B cell (primary cell): ENCODE measurements at regions not wholly inside any gene's neighbourhood (a gene's known extent, or its start where the extent isn't known, plus 50 kb on each side); places are given as distances from the start of the nearest gene placed in this dataset.
"Not testable (repeated sequence)": the region's sequence is repeated elsewhere in the genome, so short reads cannot be mapped to it uniquely, and the experiment has no call there.

ENCODE experiments used
- ATAC-seq: fragments of 200-7000 bp; cut with Tn5 transposase; one replicate; pipeline ENCODE4 v1.10.0; 2021; ENCODE audit warnings: low read depth, mild to moderate bottlenecking, moderate number of reproducible peaks, moderate library complexity
- CTCF ChIA-PET: fragments of 350-600 bp; sonication (Branson Sonifier 250); formaldehyde crosslinking; loops from one replicate; lab custom pipeline; 2021; ENCODE audit warnings: antibody characterized with exemption, inconsistent platforms; lab: Charles Lee
- POLR2A ChIA-PET: fragments of 350-600 bp; sonication (Branson Sonifier 250); formaldehyde crosslinking; loops from one replicate; lab custom pipeline; 2021; ENCODE audit warnings: antibody characterized with exemption; lab: Charles Lee
- DNase-seq: peaks from one replicate; pipeline ENCODE4 v3.0.0; 2013
- H2AFZ ChIP-seq: 2 replicates; pipeline ENCODE4 v1.6.1; 2012; ENCODE audit warnings: mild to moderate bottlenecking, low read depth, low read length; ENCODE audit not compliant: insufficient read depth, poor library complexity, severe bottlenecking
- H3K27ac ChIP-seq, 2 donors: 1 replicate in 1 of 2; 2 replicates in 1 of 2; pipeline ENCODE4 v1.5.1; 2012 to 2013; ENCODE audit warnings: low read length in 2 of 2, mild to moderate bottlenecking in 2 of 2, moderate library complexity in 1 of 2
- H3K27me3 ChIP-seq, 4 experiments: fragments of 200-600 bp in 1 of 4; sonication (generic) in 1 of 4; replicated peaks in 1 of 4; 1 replicate in 2 of 4; 2 replicates in 2 of 4; pipeline versions ENCODE4 v1.6.1 to v1.7.0; 2013 to 2016; ENCODE audit warnings: low read length in 3 of 4, mild to moderate bottlenecking in 2 of 4, mixed read lengths in 1 of 4, moderate library complexity in 1 of 4; ENCODE audit not compliant: insufficient read depth in 4 of 4, control insufficient read depth in 3 of 4; ENCODE audit errors: control extremely low read depth in 1 of 4
- H3K36me3 ChIP-seq, 2 experiments: replicated peaks in 1 of 2; 1 replicate in 1 of 2; 2 replicates in 1 of 2; pipeline versions ENCODE4 v1.6.1 to v1.7.1; 2013; ENCODE audit warnings: low read length in 1 of 2; ENCODE audit not compliant: insufficient read depth in 2 of 2, control insufficient read depth in 1 of 2; ENCODE audit errors: control extremely low read depth in 1 of 2, extremely low read depth in 1 of 2
- H3K4me1 ChIP-seq, 2 donors: fragments of 200-600 bp in 1 of 2; sonication (generic) in 1 of 2; 1 replicate in 1 of 2; 2 replicates in 1 of 2; pipeline versions ENCODE4 v1.5.1 to v1.6.1; 2013 to 2017; ENCODE audit warnings: low read length in 2 of 2; ENCODE audit not compliant: control insufficient read depth in 2 of 2, insufficient read depth in 2 of 2
- H3K4me2 ChIP-seq: replicated peaks from 2 replicates; pipeline ENCODE3; 2012; ENCODE audit warnings: mild to moderate bottlenecking, low read depth, low read length; ENCODE audit not compliant: poor library complexity, severe bottlenecking
- H3K4me3 ChIP-seq, 5 experiments: fragments of 200-600 bp in 1 of 5; sonication (generic) in 1 of 5; 1 replicate in 3 of 5; 2 replicates in 2 of 5; pipeline versions ENCODE4 v1.5.1 to v1.7.0; 2011 to 2016; ENCODE audit warnings: low read length in 4 of 5, mild to moderate bottlenecking in 4 of 5, low read depth in 2 of 5, control low read depth in 1 of 5, moderate library complexity in 1 of 5; ENCODE audit not compliant: insufficient read depth in 1 of 5; ENCODE audit errors: control extremely low read depth in 1 of 5, extremely low read depth in 1 of 5
- H3K79me2 ChIP-seq: fragments of 200-600 bp; sonication (generic); one replicate; pipeline ENCODE4 v1.6.0; 2016; ENCODE audit warnings: low read length; ENCODE audit not compliant: control insufficient read depth, insufficient read depth
- H3K9ac ChIP-seq: fragments of 200-600 bp; sonication (generic); 2 replicates; pipeline ENCODE4 v1.6.1; 2017; ENCODE audit warnings: mild to moderate bottlenecking, low read length, moderate library complexity
- H3K9me3 ChIP-seq, 3 donors: one replicate each; pipeline versions ENCODE4 v1.6.1 to v1.7.1; 2013; ENCODE audit warnings: low read length in 2 of 3; ENCODE audit not compliant: control insufficient read depth in 2 of 3, insufficient read depth in 1 of 3; ENCODE audit errors: control extremely low read depth in 1 of 3
- H4K20me1 ChIP-seq: 2 replicates; pipeline ENCODE4 v1.6.0; 2012; ENCODE audit warnings: mild to moderate bottlenecking, low read length; ENCODE audit not compliant: insufficient read depth, control insufficient read depth, poor library complexity, severe bottlenecking
- H3K27ac Mint-ChIP-seq: one replicate; pipeline ENCODE4 v1.8.0; 2021; ENCODE audit warnings: mixed read lengths
- H3K27me3 Mint-ChIP-seq: one replicate; pipeline ENCODE4 v1.8.0; 2021; ENCODE audit warnings: mixed read lengths
- H3K4me1 Mint-ChIP-seq: one replicate; pipeline ENCODE4 v1.8.0; 2021; ENCODE audit warnings: mixed read lengths
- H3K4me3 Mint-ChIP-seq: one replicate; pipeline ENCODE4 v1.8.0; 2021; ENCODE audit warnings: mixed read lengths
- H3K9me3 Mint-ChIP-seq: one replicate; pipeline ENCODE4 v1.8.0; 2022; ENCODE audit warnings: mixed read lengths; ENCODE audit not compliant: insufficient read depth
- EZH2 ChIP-seq: IDR thresholded peaks from 2 replicates; pipeline ENCODE4 v1.6.1; 2012; ENCODE audit warnings: borderline replicate concordance, low read depth, mild to moderate bottlenecking, moderate library complexity, low read length; ENCODE audit not compliant: insufficient read depth, poor library complexity, severe bottlenecking
- WGBS: methylation state at CpG from one replicate; pipeline ENCODE4 v1.1.5; 2013; ENCODE audit warnings: missing lambda C conversion rate; ENCODE audit not compliant: insufficient coverage; 5-methylcytosine and 5-hydroxymethylcytosine counted together
- intact Hi-C: fragments of 100-400 bp; cut with micrococcal nuclease; formaldehyde crosslinking; loops from one replicate; pipeline ENCODE4 v1.10.0; 2022
- TF ChIP-seq, protein P1 (sequence below): fragments of 200-600 bp; IDR thresholded peaks from one replicate; pipeline ENCODE4 v1.8.0; 2022; ENCODE audit warnings: antibody characterized with exemption, mild to moderate bottlenecking

DNA sequence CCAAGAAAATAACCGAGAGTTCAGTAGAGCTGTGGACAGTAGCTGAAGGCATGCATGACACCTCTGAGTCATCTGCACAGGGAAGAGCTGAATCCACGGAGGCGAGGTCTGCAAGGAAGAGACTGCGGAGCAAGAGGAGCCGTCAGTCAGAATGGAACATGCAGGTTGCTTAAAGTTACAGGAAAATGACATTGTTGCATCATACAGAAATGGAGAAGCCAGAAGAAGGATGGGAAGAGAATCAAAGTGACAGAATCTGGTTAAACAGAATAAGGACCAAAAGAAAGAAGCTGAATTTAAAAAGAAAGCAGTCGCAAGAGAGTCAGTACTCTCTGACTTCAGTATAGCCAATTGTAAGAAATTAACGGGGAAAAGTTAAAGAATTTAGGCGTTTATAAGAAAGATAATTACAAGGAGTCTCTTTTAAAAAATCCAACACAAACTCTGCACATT, 533.8 kb downstream of the ADCYAP1 start:
- no peak overlapping the region for H3K4me3 Mint-ChIP-seq

DNA sequence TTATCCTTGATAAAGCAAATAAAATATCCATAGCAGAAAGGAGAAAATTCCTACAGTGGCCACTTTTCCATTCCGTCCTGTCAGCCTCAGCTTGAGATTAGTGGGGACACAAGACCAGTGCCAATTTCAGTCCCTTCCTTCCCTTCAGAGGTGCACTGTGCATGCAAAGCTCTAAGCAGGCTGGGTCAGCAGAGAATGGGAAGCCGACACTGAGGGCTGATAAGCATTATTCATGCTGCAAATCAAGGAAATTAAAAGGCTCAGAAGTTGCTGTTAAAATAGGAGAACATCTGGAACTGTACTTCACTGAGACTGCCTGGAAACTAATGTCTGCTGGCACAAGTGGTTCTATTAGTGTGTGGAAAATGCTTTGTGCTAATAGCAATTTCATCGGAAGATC, 534.3 kb downstream of the ADCYAP1 start:
- ChIA-PET POLR2A (no interaction called here), CTCF (no interaction called here)
- no peak overlapping the region for H3K27ac Mint-ChIP-seq
- H3K27me3 ChIP-seq: no peaks in the 10 kb centered on the region
- TF ChIP-seq, protein P1, sequence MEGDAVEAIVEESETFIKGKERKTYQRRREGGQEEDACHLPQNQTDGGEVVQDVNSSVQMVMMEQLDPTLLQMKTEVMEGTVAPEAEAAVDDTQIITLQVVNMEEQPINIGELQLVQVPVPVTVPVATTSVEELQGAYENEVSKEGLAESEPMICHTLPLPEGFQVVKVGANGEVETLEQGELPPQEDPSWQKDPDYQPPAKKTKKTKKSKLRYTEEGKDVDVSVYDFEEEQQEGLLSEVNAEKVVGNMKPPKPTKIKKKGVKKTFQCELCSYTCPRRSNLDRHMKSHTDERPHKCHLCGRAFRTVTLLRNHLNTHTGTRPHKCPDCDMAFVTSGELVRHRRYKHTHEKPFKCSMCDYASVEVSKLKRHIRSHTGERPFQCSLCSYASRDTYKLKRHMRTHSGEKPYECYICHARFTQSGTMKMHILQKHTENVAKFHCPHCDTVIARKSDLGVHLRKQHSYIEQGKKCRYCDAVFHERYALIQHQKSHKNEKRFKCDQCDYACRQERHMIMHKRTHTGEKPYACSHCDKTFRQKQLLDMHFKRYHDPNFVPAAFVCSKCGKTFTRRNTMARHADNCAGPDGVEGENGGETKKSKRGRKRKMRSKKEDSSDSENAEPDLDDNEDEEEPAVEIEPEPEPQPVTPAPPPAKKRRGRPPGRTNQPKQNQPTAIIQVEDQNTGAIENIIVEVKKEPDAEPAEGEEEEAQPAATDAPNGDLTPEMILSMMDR: no peak
- no peak for TF ChIP-seq EZH2
- H3K27me3 Mint-ChIP-seq: no peaks in the 10 kb centered on the region
- no peaks in the 10 kb centered on the region for H3K4me1 ChIP-seq
- no peak overlapping the region for H3K4me2 ChIP-seq
- H3K9ac ChIP-seq: no peak overlapping the region
- no peaks in the 10 kb centered on the region for H3K9me3 ChIP-seq
- H3K79me2 ChIP-seq: no peaks in the 10 kb centered on the region
- H3K27ac ChIP-seq: no peak overlapping the region
- H3K9me3 Mint-ChIP-seq: peaks cover 3% of the 10 kb centered on the region
- intact Hi-C loops: no loop called here
- 79% methylated on average over 2 of the region's 3 CpGs for WGBS
- no peaks in the 10 kb centered on the region for H3K36me3 ChIP-seq
- ATAC-seq (no peak), DNase-seq (no peak)
- no peaks in the 10 kb centered on the region for H3K4me1 Mint-ChIP-seq
- H3K4me3 ChIP-seq: no peak overlapping the region
- H2AFZ ChIP-seq: no peak overlapping the region
- no peaks in the 10 kb centered on the region for H4K20me1 ChIP-seq
- no peak overlapping the region for H3K4me3 Mint-ChIP-seq

More for the DNA sequence above, 533.8 kb downstream of the ADCYAP1 start:
- Histone ChIP-seq H3K9ac (no peak overlapping the region), H3K4me1 (no peaks in the 10 kb centered on the region), H3K79me2 (no peaks in the 10 kb centered on the region), H3K36me3 (no peaks in the 10 kb centered on the region), H3K4me3 (no peak overlapping the region), H2AFZ (no peak overlapping the region), H4K20me1 (no peaks in the 10 kb centered on the region), H3K27me3 (no peaks in the 10 kb centered on the region), H3K27ac (no peak overlapping the region), H3K9me3 (no peaks in the 10 kb centered on the region), H3K4me2 (no peak overlapping the region)
- POLR2A ChIA-PET: no interaction called here
- ATAC-seq: no peak
- WGBS: 87% methylated on average over 5 of the region's 8 CpGs
- Mint-ChIP-seq H3K4me1 (no peaks in the 10 kb centered on the region), H3K27ac (no peak overlapping the region), H3K9me3 (peaks cover 3% of the 10 kb centered on the region), H3K27me3 (no peaks in the 10 kb centered on the region)
- TF ChIP-seq EZH2: no peak
- TF ChIP-seq, protein P1: no peak
- intact Hi-C loops: no loop called here
- CTCF ChIA-PET: no interaction called here
- no peak for DNase-seq

DNA sequence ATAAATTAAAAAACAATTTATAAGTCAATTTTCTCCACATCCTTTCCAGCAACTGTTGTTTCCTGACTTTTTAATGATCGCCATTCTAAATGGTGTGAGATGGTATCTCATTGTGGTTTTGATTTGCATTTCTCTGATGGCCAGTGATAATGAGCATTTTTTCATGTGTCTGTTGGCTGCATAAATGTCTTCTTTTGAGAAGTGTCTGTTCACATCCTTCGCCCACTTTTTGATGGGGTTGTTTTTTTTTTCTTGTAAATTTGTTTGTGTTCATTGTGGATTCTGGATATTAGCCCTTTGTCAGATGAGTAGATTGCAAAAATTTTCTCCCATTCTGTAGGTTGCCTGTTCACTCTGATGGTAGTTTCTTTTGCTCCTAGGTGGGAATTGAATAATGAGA, 539.4 kb downstream of the ADCYAP1 start:
- H4K20me1 ChIP-seq, H3K27ac Mint-ChIP-seq, CTCF ChIA-PET, H3K4me2 ChIP-seq, H3K4me1 Mint-ChIP-seq, ATAC-seq, H3K36me3 ChIP-seq, POLR2A ChIA-PET, H3K4me1 ChIP-seq, H3K9me3 ChIP-seq, H2AFZ ChIP-seq, H3K27me3 ChIP-seq, H3K9me3 Mint-ChIP-seq, DNase-seq, H3K27me3 Mint-ChIP-seq, H3K27ac ChIP-seq, H3K79me2 ChIP-seq, H3K4me3 Mint-ChIP-seq, H3K4me3 ChIP-seq, H3K9ac ChIP-seq: not testable (repeated sequence)
- WGBS: no CpG with 5 or more reads among the region's 2 CpGs
- intact Hi-C loops: loop anchor here (10.0 kb wide), 1 partner anchor 59 kb away; no protein-coding TSS in a partner anchor
